ENCODE measurements at regions not wholly inside any gene's neighbourhood (a gene's known extent, or its start where the extent isn't known, plus 50 kb on each side); places are given as distances from the start of the nearest gene placed in this dataset.

- TF ChIP-seq CTCF (IDR thresholded peaks at IDR 0.05): no peak
Measured at GRCh38 chr5:63101870-63102269, 523.3 kb downstream of the LRRC70 start.

- no peak for TF ChIP-seq CTCF (IDR thresholded peaks at IDR 0.05)
Measured at GRCh38 chr5:63097286-63097685, 518.7 kb downstream of the LRRC70 start.

GRCh38 chr5:63094730-63095129 is 516.1 kb downstream of the LRRC70 start:
- no peak for TF ChIP-seq CTCF (IDR thresholded peaks at IDR 0.05)

GRCh38 chr5:63089147-63089546 is 510.5 kb downstream of the LRRC70 start:
- no peak for TF ChIP-seq CTCF (IDR thresholded peaks at IDR 0.05)

GRCh38 chr5:63085561-63085960 is 506.9 kb downstream of the LRRC70 start:
- no peak for TF ChIP-seq CTCF (IDR thresholded peaks at IDR 0.05)

- no peak for TF ChIP-seq CTCF (IDR thresholded peaks at IDR 0.05)
Measured at GRCh38 chr5:63081402-63081801, 502.8 kb downstream of the LRRC70 start.

GRCh38 chr5:63070001-63070400 is 491.4 kb downstream of the LRRC70 start:
- TF ChIP-seq CTCF (IDR thresholded peaks at IDR 0.05): no peak

- TF ChIP-seq CTCF (IDR thresholded peaks at IDR 0.05): no peak
Measured at GRCh38 chr5:63055421-63055820, 476.8 kb downstream of the LRRC70 start.

Data from LNCAP (cell line).